ENCODE measurements at regions not wholly inside any gene's neighbourhood (a gene's known extent, or its start where the extent isn't known, plus 50 kb on each side); places are given as distances from the start of the nearest gene placed in this dataset.

DNA sequence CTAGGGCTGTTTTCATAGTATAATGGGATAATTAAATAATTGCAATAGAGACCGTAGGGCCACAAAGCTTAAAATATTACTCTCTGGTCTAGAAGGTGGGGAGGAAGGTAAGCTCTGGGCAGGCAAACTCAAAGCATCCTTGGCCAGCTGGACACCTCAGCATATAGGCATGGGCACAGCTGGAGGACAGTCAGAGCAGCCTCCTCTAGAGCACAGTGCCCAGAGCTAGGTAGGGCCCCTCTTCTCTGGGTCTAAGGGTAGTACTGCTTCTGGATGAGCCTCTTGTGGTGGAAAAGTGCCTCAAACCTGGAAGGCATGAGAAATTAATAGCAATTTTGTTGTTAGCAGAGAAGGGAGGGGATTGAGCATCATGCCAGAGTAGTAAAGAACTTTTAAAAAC, 116.9 kb upstream of the FOXN2 start:
- TF ChIP-seq POLR2AphosphoS5 (IDR thresholded peaks at IDR 0.05; ENCODE audit: borderline replicate concordance, low read depth, low read length) (no peak), EZH2 (IDR thresholded peaks at IDR 0.05) (no peak)

Measured in SK-N-MC (cell line).